Neural progenitor cell (in vitro differentiated cells): ENCODE measurements at regions not wholly inside any gene's neighbourhood (a gene's known extent, or its start where the extent isn't known, plus 50 kb on each side); places are given as distances from the start of the nearest gene placed in this dataset. TPM values are rescaled to one million over a fixed set of nuclear protein-coding genes. Genes with fewer than 3 reads are reported as not detected.
A peak's percentile ranks its signal among the peaks of the same experiment; 100 is the strongest.

Source experiments
- DNase-seq: peaks from one replicate; pipeline ENCODE4 v3.0.0-alpha.2; 2016; ENCODE audit warnings: low spot score
- H2AFZ ChIP-seq: fragments of 200-600 bp; sonication (generic); replicated peaks from 2 replicates; pipeline ENCODE4 v1.6.1; 2016; ENCODE audit warnings: antibody characterized with exemption
- H3F3A ChIP-seq: fragments of 200-600 bp; sonication (generic); 2 replicates; pipeline ENCODE4 v1.6.1; 2016; ENCODE audit warnings: antibody characterized with exemption, low read depth
- H3K27ac ChIP-seq: fragments of 200-600 bp; sonication (generic); 2 replicates; pipeline ENCODE4 v1.5.1; 2016; ENCODE audit warnings: mild to moderate bottlenecking
- H3K27me3 ChIP-seq: fragments of 200-600 bp; sonication (generic); 2 replicates; pipeline ENCODE4 v1.6.1; 2016; ENCODE audit warnings: mild to moderate bottlenecking, moderate library complexity
- H3K36me3 ChIP-seq: fragments of 200-600 bp; sonication (generic); 2 replicates; pipeline ENCODE4 v1.5.1; 2016
- H3K4me1 ChIP-seq: fragments of 200-600 bp; sonication (generic); 2 replicates; pipeline ENCODE4 v1.6.1; 2016; ENCODE audit warnings: mixed run types
- H3K4me2 ChIP-seq: fragments of 200-600 bp; sonication (generic); 2 replicates; pipeline ENCODE4 v1.6.1; 2016
- H3K4me3 ChIP-seq: fragments of 200-600 bp; sonication (generic); 2 replicates; pipeline ENCODE4 v1.5.1; 2016
- H3K79me2 ChIP-seq: fragments of 200-600 bp; sonication (generic); 2 replicates; pipeline ENCODE4 v1.6.1; 2016; ENCODE audit warnings: low read depth
- H3K9ac ChIP-seq: fragments of 200-600 bp; sonication (generic); 2 replicates; pipeline ENCODE4 v1.6.1; 2016
- H3K9me3 ChIP-seq: fragments of 200-600 bp; sonication (generic); 2 replicates; pipeline ENCODE4 v1.5.1; 2016; ENCODE audit warnings: low read depth
- H4K20me1 ChIP-seq: fragments of 200-600 bp; sonication (generic); 2 replicates; pipeline ENCODE4 v1.6.1; 2016; ENCODE audit warnings: low read depth
- H3K27ac Mint-ChIP-seq: 3 replicates; pipeline ENCODE4 v1.8.0; 2021; ENCODE audit warnings: mixed read lengths
- H3K27me3 Mint-ChIP-seq: 2 replicates; pipeline ENCODE4 v1.8.0; 2022; ENCODE audit warnings: low read depth, mild to moderate bottlenecking, inconsistent platforms, moderate library complexity, mixed read lengths; ENCODE audit not compliant: insufficient read depth
- H3K36me3 Mint-ChIP-seq: 3 replicates; pipeline ENCODE4 v1.8.0; 2021; ENCODE audit warnings: mixed read lengths
- H3K4me1 Mint-ChIP-seq: 3 replicates; pipeline ENCODE4 v1.8.0; 2021; ENCODE audit warnings: mixed read lengths
- H3K4me3 Mint-ChIP-seq: 3 replicates; pipeline ENCODE4 v1.8.0; 2021; ENCODE audit warnings: mild to moderate bottlenecking, moderate library complexity, mixed read lengths
- H3K9me3 Mint-ChIP-seq: 3 replicates; pipeline ENCODE4 v1.8.0; 2020; ENCODE audit warnings: mixed read lengths
- EZH2 ChIP-seq: fragments of 200-600 bp; sonication (generic); IDR thresholded peaks from 2 replicates; pipeline ENCODE4 v1.6.1; 2017; ENCODE audit warnings: antibody characterized with exemption, mild to moderate bottlenecking, moderate library complexity
- EZH2phosphoT487 ChIP-seq: fragments of 200-600 bp; sonication (generic); IDR thresholded peaks from 2 replicates; pipeline ENCODE4 v1.6.1; 2017; ENCODE audit warnings: antibody characterized with exemption
- small RNA-seq: library from RNA; depleted of rRNA; stranded (forward); fragments of <200 nt; gene quantifications from one replicate; pipeline ENCODE3, GENCODE V24; 2015
- TF ChIP-seq, protein P1 (sequence below): fragments of 200-600 bp; sonication (generic); IDR thresholded peaks from 2 replicates; pipeline ENCODE4 v1.5.1; 2017; ENCODE audit warnings: antibody characterized with exemption, mild to moderate bottlenecking

DNA sequence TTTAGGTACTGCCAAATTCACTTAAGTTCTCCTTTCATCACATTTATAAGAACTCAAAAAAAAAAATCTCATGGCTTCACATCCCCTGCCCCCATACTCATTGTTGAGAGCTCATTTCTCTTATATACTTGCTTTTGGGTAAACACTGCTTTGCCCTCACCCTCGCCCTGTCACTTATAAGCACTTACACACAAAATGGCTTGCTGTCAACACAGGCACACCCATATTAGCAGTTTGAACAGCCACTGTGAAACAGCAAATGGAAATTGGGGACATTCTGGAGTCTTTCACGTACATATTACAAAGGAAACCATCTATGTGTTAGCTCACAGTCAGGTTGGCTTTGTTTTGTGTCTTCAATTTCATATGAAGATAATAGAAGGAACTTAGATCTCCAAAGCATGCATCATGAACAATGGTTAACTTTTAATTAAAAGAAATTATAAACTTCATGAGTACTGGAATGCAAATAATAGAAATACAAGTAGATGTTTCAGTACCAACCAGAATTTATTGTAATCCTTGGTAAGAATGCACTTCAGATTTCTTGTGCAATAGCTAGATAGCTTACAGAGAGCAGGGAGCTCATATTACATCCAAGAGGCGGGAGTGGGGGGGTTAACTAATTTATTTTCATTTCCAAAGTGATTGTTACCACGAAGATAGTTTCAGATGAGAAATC lies 272.2 kb downstream of the ALG10B start:
- no peaks in the 10 kb centered on the region for H4K20me1 ChIP-seq
- H3K27ac Mint-ChIP-seq: no peak overlapping the region
- H3K27me3 ChIP-seq: no peaks in the 10 kb centered on the region
- H3K4me1 ChIP-seq: no peaks in the 10 kb centered on the region
- H3K36me3 ChIP-seq: no peaks in the 10 kb centered on the region
- no peak overlapping the region for H3K4me3 Mint-ChIP-seq
- H3K4me1 Mint-ChIP-seq: peaks cover 2% of the 10 kb centered on the region
- H3K9me3 Mint-ChIP-seq: no peaks in the 10 kb centered on the region
- no peaks in the 10 kb centered on the region for H3K79me2 ChIP-seq
- peak overlapping the region; percentile 35 for H2AFZ ChIP-seq
- H3F3A ChIP-seq: no peaks in the 10 kb centered on the region
- H3K27me3 Mint-ChIP-seq: no peaks in the 10 kb centered on the region
- no peak overlapping the region for H3K4me2 ChIP-seq
- no peaks in the 10 kb centered on the region for H3K9me3 ChIP-seq
- no peak overlapping the region for H3K9ac ChIP-seq
- no peak overlapping the region for H3K27ac ChIP-seq
- no peak overlapping the region for H3K4me3 ChIP-seq
- H3K36me3 Mint-ChIP-seq: no peaks in the 10 kb centered on the region
- TF ChIP-seq, protein P1, sequence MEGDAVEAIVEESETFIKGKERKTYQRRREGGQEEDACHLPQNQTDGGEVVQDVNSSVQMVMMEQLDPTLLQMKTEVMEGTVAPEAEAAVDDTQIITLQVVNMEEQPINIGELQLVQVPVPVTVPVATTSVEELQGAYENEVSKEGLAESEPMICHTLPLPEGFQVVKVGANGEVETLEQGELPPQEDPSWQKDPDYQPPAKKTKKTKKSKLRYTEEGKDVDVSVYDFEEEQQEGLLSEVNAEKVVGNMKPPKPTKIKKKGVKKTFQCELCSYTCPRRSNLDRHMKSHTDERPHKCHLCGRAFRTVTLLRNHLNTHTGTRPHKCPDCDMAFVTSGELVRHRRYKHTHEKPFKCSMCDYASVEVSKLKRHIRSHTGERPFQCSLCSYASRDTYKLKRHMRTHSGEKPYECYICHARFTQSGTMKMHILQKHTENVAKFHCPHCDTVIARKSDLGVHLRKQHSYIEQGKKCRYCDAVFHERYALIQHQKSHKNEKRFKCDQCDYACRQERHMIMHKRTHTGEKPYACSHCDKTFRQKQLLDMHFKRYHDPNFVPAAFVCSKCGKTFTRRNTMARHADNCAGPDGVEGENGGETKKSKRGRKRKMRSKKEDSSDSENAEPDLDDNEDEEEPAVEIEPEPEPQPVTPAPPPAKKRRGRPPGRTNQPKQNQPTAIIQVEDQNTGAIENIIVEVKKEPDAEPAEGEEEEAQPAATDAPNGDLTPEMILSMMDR: no peak
- TF ChIP-seq EZH2 (no peak), EZH2phosphoT487 (no peak)
- no peak for DNase-seq

DNA sequence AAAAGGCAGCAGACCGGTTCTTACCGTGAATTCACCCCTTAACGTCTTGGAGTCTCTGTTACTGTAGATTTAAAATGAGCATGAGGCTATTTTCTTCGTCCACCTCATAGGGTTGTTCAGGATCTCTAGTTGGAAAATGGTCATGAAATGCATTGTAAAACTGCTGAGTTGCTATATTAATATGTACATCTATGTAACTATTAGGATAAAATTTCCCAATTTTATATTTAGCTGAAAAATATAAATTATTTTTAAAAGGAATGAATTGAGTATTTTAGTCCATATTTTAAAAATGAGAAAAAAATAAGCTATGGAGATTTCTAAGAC lies 272.7 kb downstream of the ALG10B start:
- Mint-ChIP-seq H3K4me1 (peaks cover 2% of the 10 kb centered on the region), H3K27ac (no peak overlapping the region), H3K4me3 (no peak overlapping the region), H3K9me3 (no peaks in the 10 kb centered on the region), H3K27me3 (no peaks in the 10 kb centered on the region), H3K36me3 (no peaks in the 10 kb centered on the region)
- Histone ChIP-seq H3K4me3 (no peak overlapping the region), H3F3A (no peaks in the 10 kb centered on the region), H3K79me2 (no peaks in the 10 kb centered on the region), H2AFZ (peak overlapping the region; percentile 35), H3K36me3 (no peaks in the 10 kb centered on the region), H3K4me2 (no peak overlapping the region), H3K9ac (no peak overlapping the region), H3K9me3 (no peaks in the 10 kb centered on the region), H3K27ac (no peak overlapping the region), H4K20me1 (no peaks in the 10 kb centered on the region), H3K27me3 (no peaks in the 10 kb centered on the region), H3K4me1 (no peaks in the 10 kb centered on the region)
- TF ChIP-seq EZH2phosphoT487 (no peak), EZH2 (no peak)
- TF ChIP-seq, protein P1: no peak
- no peak for DNase-seq

DNA sequence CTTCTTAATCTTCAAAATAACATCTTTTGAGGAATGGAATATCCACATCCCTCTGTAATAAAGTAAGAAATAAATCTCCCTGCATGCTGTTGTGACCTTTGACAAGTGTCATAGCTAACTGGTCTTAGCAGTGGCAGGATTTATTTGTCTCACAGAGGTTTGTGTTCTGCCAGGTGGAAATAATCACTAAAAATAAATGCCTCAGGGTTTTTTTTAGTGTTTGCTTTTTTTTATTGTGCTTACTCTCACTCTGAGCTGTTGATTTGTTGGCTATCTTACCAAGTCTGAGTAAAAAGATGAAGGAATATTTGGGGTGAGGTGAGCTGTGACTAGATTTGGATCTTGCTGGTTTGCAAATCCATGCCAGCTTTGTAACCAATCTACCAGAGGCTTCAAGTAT lies 285.4 kb downstream of the ALG10B start:
- no peaks in the 10 kb centered on the region for H3F3A ChIP-seq
- H3K4me2 ChIP-seq: no peak overlapping the region
- no peak for DNase-seq
- no peaks in the 10 kb centered on the region for H3K27me3 Mint-ChIP-seq
- no peak overlapping the region for H3K9ac ChIP-seq
- H3K4me1 ChIP-seq: no peaks in the 10 kb centered on the region
- no peaks in the 10 kb centered on the region for H3K79me2 ChIP-seq
- no peaks in the 10 kb centered on the region for H4K20me1 ChIP-seq
- no peaks in the 10 kb centered on the region for H3K36me3 Mint-ChIP-seq
- H3K9me3 ChIP-seq: no peaks in the 10 kb centered on the region
- TF ChIP-seq EZH2phosphoT487 (no peak), EZH2 (no peak)
- TF ChIP-seq, protein P1: no peak
- H3K27ac ChIP-seq: no peak overlapping the region
- no peak overlapping the region for H3K4me3 ChIP-seq
- no peaks in the 10 kb centered on the region for H3K36me3 ChIP-seq
- peak overlapping the region; percentile 37 for H2AFZ ChIP-seq
- H3K4me3 Mint-ChIP-seq: no peak overlapping the region
- peaks cover 14% of the 10 kb centered on the region for H3K4me1 Mint-ChIP-seq
- H3K9me3 Mint-ChIP-seq: peaks cover 12% of the 10 kb centered on the region
- no peaks in the 10 kb centered on the region for H3K27me3 ChIP-seq
- H3K27ac Mint-ChIP-seq: no peak overlapping the region

Small RNA genes in the stretch of these regions (small RNA-seq; reads per million reads assigned to genes)
- not detected for gene AC087897.1
